ENCODE measurements at regions not wholly inside any gene's neighbourhood (a gene's known extent, or its start where the extent isn't known, plus 50 kb on each side); places are given as distances from the start of the nearest gene placed in this dataset.
"Not testable (repeated sequence)": the region's sequence is repeated elsewhere in the genome, so short reads cannot be mapped to it uniquely, and the experiment has no call there.

GRCh38 chr10:36765782-36766414 lies 359.5 kb upstream of the ANKRD30A start:
- no peak for FAIRE-seq
- TF ChIP-seq POLR2A (IDR thresholded peaks at IDR 0.05; ENCODE audit: low read depth, low read length), result no peak
- no peak for DNase-seq (ENCODE audit: insufficient read length, low spot score)

GRCh38 chr10:36764823-36765222 lies 360.6 kb upstream of the ANKRD30A start:
- no peak for DNase-seq (ENCODE audit: insufficient read length, low spot score)
- FAIRE-seq, result peak; percentile 11
- TF ChIP-seq POLR2A (IDR thresholded peaks at IDR 0.05; ENCODE audit: low read depth, low read length), result no peak

- FAIRE-seq (no peak), DNase-seq (ENCODE audit: insufficient read length, low spot score) (no peak)
- TF ChIP-seq POLR2A (IDR thresholded peaks at IDR 0.05; ENCODE audit: low read depth, low read length), result no peak
Observed at GRCh38 chr10:36761121-36761520, 364.3 kb upstream of the ANKRD30A start.

GRCh38 chr10:36759141-36759805 lies 366.1 kb upstream of the ANKRD30A start:
- no peak for TF ChIP-seq POLR2A (IDR thresholded peaks at IDR 0.05; ENCODE audit: low read depth, low read length)
- peak; percentile 47 for DNase-seq (ENCODE audit: insufficient read length, low spot score)

GRCh38 chr10:36748128-36748871 lies 377.1 kb upstream of the ANKRD30A start:
- FAIRE-seq, result no peak
- DNase-seq (ENCODE audit: insufficient read length, low spot score), result no peak
- no peak for TF ChIP-seq POLR2A (IDR thresholded peaks at IDR 0.05; ENCODE audit: low read depth, low read length)

More at GRCh38 chr10:36759141-36759805, 366.1 kb upstream of the ANKRD30A start:
- FAIRE-seq, result peak; percentile 93

- FAIRE-seq (no peak), DNase-seq (ENCODE audit: insufficient read length, low spot score) (no peak)
Observed at GRCh38 chr10:36739884-36740445, 385.4 kb upstream of the ANKRD30A start.

GRCh38 chr10:36738738-36739431 lies 386.5 kb upstream of the ANKRD30A start:
- no peak for TF ChIP-seq POLR2A (IDR thresholded peaks at IDR 0.05; ENCODE audit: low read depth, low read length)
- FAIRE-seq, result no peak
- DNase-seq (ENCODE audit: insufficient read length, low spot score), result no peak

More at GRCh38 chr10:36739884-36740445, 385.4 kb upstream of the ANKRD30A start:
- TF ChIP-seq POLR2A (IDR thresholded peaks at IDR 0.05; ENCODE audit: low read depth, low read length), result no peak

- FAIRE-seq, result no peak
- TF ChIP-seq POLR2A (IDR thresholded peaks at IDR 0.05; ENCODE audit: low read depth, low read length), result no peak
- DNase-seq (ENCODE audit: insufficient read length, low spot score), result no peak
Observed at GRCh38 chr10:36736311-36736710, 389.1 kb upstream of the ANKRD30A start.

- DNase-seq (ENCODE audit: insufficient read length, low spot score); FAIRE-seq: not testable (repeated sequence)
Observed at GRCh38 chr10:36734590-36734989, 390.8 kb upstream of the ANKRD30A start.

GRCh38 chr10:36730316-36730715 lies 395.1 kb upstream of the ANKRD30A start:
- FAIRE-seq, result no peak
- no peak for DNase-seq (ENCODE audit: insufficient read length, low spot score)
- TF ChIP-seq POLR2A (IDR thresholded peaks at IDR 0.05; ENCODE audit: low read depth, low read length), result no peak

GRCh38 chr10:36728626-36729025 lies 396.8 kb upstream of the ANKRD30A start:
- TF ChIP-seq POLR2A (IDR thresholded peaks at IDR 0.05; ENCODE audit: low read depth, low read length), result no peak
- DNase-seq (ENCODE audit: insufficient read length, low spot score) (no peak), FAIRE-seq (no peak)

GRCh38 chr10:36725581-36726520 lies 399.5 kb upstream of the ANKRD30A start:
- peak; percentile 97 for FAIRE-seq
- peak; percentile 59 for DNase-seq (ENCODE audit: insufficient read length, low spot score)
- no peak for TF ChIP-seq POLR2A (IDR thresholded peaks at IDR 0.05; ENCODE audit: low read depth, low read length)

GRCh38 chr10:36722777-36723176 lies 402.6 kb upstream of the ANKRD30A start:
- no peak for TF ChIP-seq POLR2A (IDR thresholded peaks at IDR 0.05; ENCODE audit: low read depth, low read length)
- FAIRE-seq (no peak), DNase-seq (ENCODE audit: insufficient read length, low spot score) (no peak)
